Suprapubic skin (tissue), 4 donors: ENCODE measurements at regions not wholly inside any gene's neighbourhood (a gene's known extent, or its start where the extent isn't known, plus 50 kb on each side); places are given as distances from the start of the nearest gene placed in this dataset.

Experiments
- CTCF ChIP-seq, 2 donors: fragments of 200-600 bp in 1 of 2; fragments of 450-650 bp in 1 of 2; sonication (generic) in 1 of 2; IDR thresholded peaks; one replicate each; pipeline ENCODE4 v1.5.1; 2016 to 2019; ENCODE audit warnings: antibody characterized with exemption in 2 of 2, mild to moderate bottlenecking in 1 of 2, moderate library complexity in 1 of 2
- EP300 ChIP-seq: sonication (generic); formaldehyde crosslinking; IDR thresholded peaks from one replicate; pipeline ENCODE4 v1.6.1; 2017; ENCODE audit warnings: antibody characterized with exemption
- POLR2A ChIP-seq, 2 donors: fragments of 450-650 bp; IDR thresholded peaks; one replicate each; pipeline ENCODE4 v1.6.1; 2017; ENCODE audit warnings: antibody characterized with exemption in 2 of 2, mild to moderate bottlenecking in 2 of 2, moderate library complexity in 2 of 2
- POLR2AphosphoS5 ChIP-seq, 3 donors: sonication (generic); formaldehyde crosslinking; IDR thresholded peaks; one replicate each; pipeline ENCODE4 v1.6.1; 2017; ENCODE audit warnings: antibody characterized with exemption in 3 of 3

- no peak for TF ChIP-seq CTCF (IDR thresholded peaks at IDR 0.05)
- TF ChIP-seq POLR2A (IDR thresholded peaks at IDR 0.05): no peak
- TF ChIP-seq POLR2AphosphoS5 (IDR thresholded peaks at IDR 0.05): no peak
- no peak for TF ChIP-seq EP300
Observed at GRCh38 chrX:7283741-7284140, 135.8 kb upstream of the PUDP start.
